Ovary (tissue), 7 donors: ENCODE measurements at regions not wholly inside any gene's neighbourhood (a gene's known extent, or its start where the extent isn't known, plus 50 kb on each side); places are given as distances from the start of the nearest gene placed in this dataset.

Source experiments
- DNase-seq, 5 donors: peaks; one replicate each; pipeline ENCODE4 v3.0.0-alpha.2; 2019 to 2020
- H3K27ac ChIP-seq, 2 donors: fragments of 200-600 bp; one replicate each; pipeline versions ENCODE4 v1.5.1 to v1.8.0; 2019 to 2022
- H3K27me3 ChIP-seq: fragments of 200-600 bp; one replicate; pipeline ENCODE4 v1.8.0; 2022
- H3K36me3 ChIP-seq: fragments of 200-600 bp; sonication (generic); one replicate; pipeline ENCODE4 v1.5.1; 2019
- H3K4me1 ChIP-seq: one replicate; pipeline ENCODE4 v1.8.1; 2013; ENCODE audit warnings: mild to moderate bottlenecking, moderate library complexity; ENCODE audit not compliant: insufficient read depth
- H3K4me3 ChIP-seq: fragments of 200-600 bp; sonication (generic); one replicate; pipeline ENCODE4 v1.5.1; 2017
- H3K9me3 ChIP-seq, 2 donors: fragments of 200-600 bp in 1 of 2; sonication (generic) in 1 of 2; one replicate each; pipeline versions ENCODE4 v1.5.1 to v1.8.1; 2013 to 2019; ENCODE audit warnings: mild to moderate bottlenecking in 1 of 2, moderate library complexity in 1 of 2
- EP300 ChIP-seq: sonication (generic); formaldehyde crosslinking; IDR thresholded peaks from one replicate; pipeline ENCODE4 v1.6.1; 2017; ENCODE audit warnings: antibody characterized with exemption
- POLR2A ChIP-seq: fragments of 450-650 bp; IDR thresholded peaks from one replicate; pipeline ENCODE4 v1.6.1; 2017; ENCODE audit warnings: antibody characterized with exemption, mild to moderate bottlenecking, moderate library complexity
- WGBS, 3 donors: extraction: QIAGEN DNeasy Blood & Tissue Kit in 1 of 3; methylation state at CpG; one replicate each; pipeline versions ENCODE4 v1.1.5 to v1.1.7; 2013 to 2017; 5-methylcytosine and 5-hydroxymethylcytosine counted together
- intact Hi-C, 4 donors: fragments of 100-400 bp; cut with DNase I; formaldehyde crosslinking; loops; one replicate each; pipeline versions ENCODE4 v1.11.0 to v1.15.1; 2022 to 2023
- TF ChIP-seq, protein P1 (sequence below), 3 donors: fragments of 450-650 bp in 2 of 3; fragments of 200-600 bp in 1 of 3; IDR thresholded peaks; one replicate each; pipeline versions ENCODE4 v1.5.1 to v1.8.0; 2016 to 2022; ENCODE audit warnings: antibody characterized with exemption in 3 of 3, mild to moderate bottlenecking in 1 of 3
- donor health status: DM: no; HTN: no; CAD: no; lungs with moderate emphysema.
- donor health status: DM: no; HTN: no; CAD: no.
- donor health status: Bipolar disorder and iron deficiency.
- donor health status: DM: no; HTN: no; CAD: no.
- donor health status: DM: yes; HTN: yes; CAD: no.

DNA sequence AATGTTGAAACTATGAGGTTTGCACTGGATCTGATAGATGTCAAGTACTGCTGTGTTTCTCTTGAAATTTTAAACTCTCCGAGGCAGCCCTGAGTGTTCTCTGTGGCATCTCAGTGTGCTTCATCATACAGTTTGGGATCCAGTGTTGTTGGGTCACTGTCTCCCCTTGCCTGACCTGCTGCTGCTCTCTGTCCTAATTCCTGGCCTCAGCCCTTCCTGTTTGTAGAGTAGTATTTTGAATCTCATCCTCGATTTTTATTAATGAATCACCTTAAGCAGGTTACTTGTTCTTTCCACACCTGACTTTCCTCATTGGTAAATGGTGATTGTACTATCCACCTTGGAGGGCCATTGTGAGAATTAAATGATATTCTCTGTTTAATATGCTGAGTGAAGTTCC, 70.7 kb upstream of the PAX6 start:
- DNase-seq: no peak
- no peaks in the 10 kb centered on the region for H3K36me3 ChIP-seq
- no peak overlapping the region for H3K4me3 ChIP-seq
- no peak overlapping the region for H3K27ac ChIP-seq
- 59 to 81% (median 64%) methylated on average over 2 of the region's 2 CpGs for WGBS, 3 donors
- H3K4me1 ChIP-seq: no peaks in the 10 kb centered on the region
- intact Hi-C loops: no loop called here
- TF ChIP-seq POLR2A (no peak), EP300 (no peak)
- TF ChIP-seq, protein P1, sequence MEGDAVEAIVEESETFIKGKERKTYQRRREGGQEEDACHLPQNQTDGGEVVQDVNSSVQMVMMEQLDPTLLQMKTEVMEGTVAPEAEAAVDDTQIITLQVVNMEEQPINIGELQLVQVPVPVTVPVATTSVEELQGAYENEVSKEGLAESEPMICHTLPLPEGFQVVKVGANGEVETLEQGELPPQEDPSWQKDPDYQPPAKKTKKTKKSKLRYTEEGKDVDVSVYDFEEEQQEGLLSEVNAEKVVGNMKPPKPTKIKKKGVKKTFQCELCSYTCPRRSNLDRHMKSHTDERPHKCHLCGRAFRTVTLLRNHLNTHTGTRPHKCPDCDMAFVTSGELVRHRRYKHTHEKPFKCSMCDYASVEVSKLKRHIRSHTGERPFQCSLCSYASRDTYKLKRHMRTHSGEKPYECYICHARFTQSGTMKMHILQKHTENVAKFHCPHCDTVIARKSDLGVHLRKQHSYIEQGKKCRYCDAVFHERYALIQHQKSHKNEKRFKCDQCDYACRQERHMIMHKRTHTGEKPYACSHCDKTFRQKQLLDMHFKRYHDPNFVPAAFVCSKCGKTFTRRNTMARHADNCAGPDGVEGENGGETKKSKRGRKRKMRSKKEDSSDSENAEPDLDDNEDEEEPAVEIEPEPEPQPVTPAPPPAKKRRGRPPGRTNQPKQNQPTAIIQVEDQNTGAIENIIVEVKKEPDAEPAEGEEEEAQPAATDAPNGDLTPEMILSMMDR (IDR thresholded peaks at IDR 0.05): no peak
- no peaks in the 10 kb centered on the region for H3K9me3 ChIP-seq
- no peaks in the 10 kb centered on the region for H3K27me3 ChIP-seq

DNA sequence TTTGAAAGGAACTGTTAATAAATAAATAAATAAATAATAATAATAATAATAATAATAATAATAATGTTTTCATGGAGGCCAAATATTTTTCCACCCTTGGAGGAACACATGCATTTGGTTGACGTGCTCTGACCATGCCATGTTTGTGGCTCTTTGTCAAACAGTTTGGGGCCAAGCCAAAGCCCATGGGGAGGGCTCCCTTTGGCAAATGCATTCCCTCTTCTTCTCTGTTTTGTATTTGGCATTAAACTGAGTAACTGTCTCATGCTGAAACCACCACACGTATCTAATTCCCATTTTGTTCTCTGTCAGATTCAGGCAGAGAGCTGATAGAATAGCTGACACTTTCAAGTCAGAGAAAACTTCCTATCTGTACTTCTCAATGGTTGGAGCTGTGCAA, 68.6 kb upstream of the PAX6 start:
- Histone ChIP-seq H3K4me1 (no peaks in the 10 kb centered on the region), H3K27me3 (no peaks in the 10 kb centered on the region), H3K36me3 (no peaks in the 10 kb centered on the region), H3K27ac (no peak overlapping the region), H3K4me3 (no peak overlapping the region), H3K9me3 (no peaks in the 10 kb centered on the region)
- TF ChIP-seq, protein P1 (IDR thresholded peaks at IDR 0.05): no peak
- no peak for TF ChIP-seq POLR2A
- no peak for TF ChIP-seq EP300
- 61 to 77% (median 74%) methylated on average over 2 of the region's 2 CpGs for WGBS, 3 donors
- no peak for DNase-seq
- intact Hi-C loops: no loop called here

DNA sequence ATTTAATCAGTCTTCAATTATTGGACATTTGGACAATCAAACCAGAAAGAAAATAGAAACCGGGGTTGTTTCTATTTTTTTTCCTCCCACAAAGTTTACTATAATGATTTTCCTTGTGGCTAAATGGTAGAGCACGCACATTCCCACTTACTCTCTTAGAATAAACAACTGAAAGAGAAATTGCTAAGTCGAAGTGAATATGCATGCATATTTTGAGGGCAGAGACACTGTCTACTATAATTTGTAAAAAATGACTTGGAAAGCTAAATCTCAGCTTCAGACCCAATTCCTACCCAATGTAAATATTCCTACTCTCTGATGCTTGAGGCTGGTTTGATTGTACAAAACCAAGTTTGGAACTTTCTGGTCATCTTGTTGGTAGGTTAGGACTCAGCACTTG, 66.7 kb upstream of the PAX6 start:
- 80 to 85% (median 85%) methylated on average over 3 of the region's 3 CpGs for WGBS, 3 donors
- Histone ChIP-seq H3K27me3 (no peaks in the 10 kb centered on the region), H3K36me3 (no peaks in the 10 kb centered on the region), H3K27ac (no peak overlapping the region), H3K4me3 (no peak overlapping the region), H3K9me3 (no peaks in the 10 kb centered on the region), H3K4me1 (no peaks in the 10 kb centered on the region)
- intact Hi-C loops: no loop called here
- TF ChIP-seq, protein P1 (IDR thresholded peaks at IDR 0.05): no peak
- no peak for TF ChIP-seq POLR2A
- no peak for TF ChIP-seq EP300
- no peak for DNase-seq

- TF ChIP-seq POLR2A: no peak
- TF ChIP-seq, protein P1 (IDR thresholded peaks at IDR 0.05): no peak
- no peak for TF ChIP-seq EP300
- no peaks in the 10 kb centered on the region for H3K27me3 ChIP-seq
- H3K36me3 ChIP-seq: no peaks in the 10 kb centered on the region
- no peak overlapping the region for H3K27ac ChIP-seq
- DNase-seq: no peak
- H3K4me1 ChIP-seq: no peaks in the 10 kb centered on the region
- intact Hi-C loops: no loop called here
- H3K9me3 ChIP-seq: no peaks in the 10 kb centered on the region
- WGBS, 3 donors: 38 to 51% (median 47%) methylated on average over 4 of the region's 4 CpGs
- H3K4me3 ChIP-seq: no peak overlapping the region
Measured at GRCh38 chr11:31877083-31877482, 66.0 kb upstream of the PAX6 start.
